ENCODE measurements at regions not wholly inside any gene's neighbourhood (a gene's known extent, or its start where the extent isn't known, plus 50 kb on each side); places are given as distances from the start of the nearest gene placed in this dataset.

DNA sequence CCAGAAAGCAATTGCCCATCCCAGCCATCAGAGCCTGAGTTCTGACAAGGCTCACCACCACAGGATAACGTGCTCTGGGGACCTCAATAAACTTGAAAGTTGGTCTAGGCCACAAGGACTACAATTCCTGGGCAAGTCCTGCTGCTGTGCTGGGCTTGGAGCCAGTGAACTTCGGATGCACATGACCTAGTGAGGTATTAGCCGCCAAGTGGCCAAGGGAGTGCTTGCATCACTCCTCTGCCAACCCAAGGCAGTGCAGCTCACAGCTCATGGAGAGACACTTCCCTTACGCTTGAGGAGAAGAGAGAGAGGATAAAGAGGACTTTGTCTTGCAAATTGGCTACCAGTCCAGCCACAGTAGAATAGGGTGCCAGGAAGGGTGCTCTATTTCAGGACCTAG is 219.6 kb downstream of the MBD2 start:
- TF ChIP-seq, protein P1, sequence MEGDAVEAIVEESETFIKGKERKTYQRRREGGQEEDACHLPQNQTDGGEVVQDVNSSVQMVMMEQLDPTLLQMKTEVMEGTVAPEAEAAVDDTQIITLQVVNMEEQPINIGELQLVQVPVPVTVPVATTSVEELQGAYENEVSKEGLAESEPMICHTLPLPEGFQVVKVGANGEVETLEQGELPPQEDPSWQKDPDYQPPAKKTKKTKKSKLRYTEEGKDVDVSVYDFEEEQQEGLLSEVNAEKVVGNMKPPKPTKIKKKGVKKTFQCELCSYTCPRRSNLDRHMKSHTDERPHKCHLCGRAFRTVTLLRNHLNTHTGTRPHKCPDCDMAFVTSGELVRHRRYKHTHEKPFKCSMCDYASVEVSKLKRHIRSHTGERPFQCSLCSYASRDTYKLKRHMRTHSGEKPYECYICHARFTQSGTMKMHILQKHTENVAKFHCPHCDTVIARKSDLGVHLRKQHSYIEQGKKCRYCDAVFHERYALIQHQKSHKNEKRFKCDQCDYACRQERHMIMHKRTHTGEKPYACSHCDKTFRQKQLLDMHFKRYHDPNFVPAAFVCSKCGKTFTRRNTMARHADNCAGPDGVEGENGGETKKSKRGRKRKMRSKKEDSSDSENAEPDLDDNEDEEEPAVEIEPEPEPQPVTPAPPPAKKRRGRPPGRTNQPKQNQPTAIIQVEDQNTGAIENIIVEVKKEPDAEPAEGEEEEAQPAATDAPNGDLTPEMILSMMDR (IDR thresholded peaks at IDR 0.05): no peak
- TF ChIP-seq POLR2AphosphoS5 (IDR thresholded peaks at IDR 0.05) (no peak), POLR2A (IDR thresholded peaks at IDR 0.05) (no peak)
